Prostate gland (tissue), 2 donors: ENCODE measurements at regions not wholly inside any gene's neighbourhood (a gene's known extent, or its start where the extent isn't known, plus 50 kb on each side); places are given as distances from the start of the nearest gene placed in this dataset.

Experiments used
- DNase-seq: peaks from one replicate; pipeline ENCODE4 v3.0.0-alpha.2; 2019; ENCODE audit warnings: low spot score
- H3K27ac ChIP-seq, 2 donors: fragments of 200-600 bp; sonication (generic); 2 replicates each; pipeline ENCODE4 v1.5.1; 2017 to 2019
- H3K27me3 ChIP-seq: fragments of 200-600 bp; sonication (generic); replicated peaks from 2 replicates; pipeline ENCODE4 v1.5.1; 2019; ENCODE audit not compliant: insufficient read depth
- H3K36me3 ChIP-seq, 2 donors: fragments of 200-600 bp; sonication (generic); 1 replicate in 1 of 2; 2 replicates in 1 of 2; pipeline versions ENCODE4 v1.5.1 to v1.8.1; 2017 to 2019
- H3K4me1 ChIP-seq: fragments of 200-600 bp; sonication (generic); replicated peaks from 2 replicates; pipeline ENCODE4 v1.5.1; 2019
- H3K4me3 ChIP-seq, 2 donors: fragments of 200-600 bp; sonication (generic); 2 replicates each; pipeline ENCODE4 v1.5.1; 2017 to 2019
- H3K9me3 ChIP-seq: fragments of 200-600 bp; sonication (generic); 2 replicates; pipeline ENCODE4 v1.5.1; 2017
- CTCF ChIP-seq, 4 experiments: fragments of 200-600 bp in 2 of 4; fragments of 450-650 bp in 2 of 4; sonication (generic) in 2 of 4; IDR thresholded peaks; 1 replicate in 3 of 4; 2 replicates in 1 of 4; pipeline ENCODE4 v1.5.1; 2016 to 2019; ENCODE audit warnings: antibody characterized with exemption in 4 of 4, mild to moderate bottlenecking in 2 of 4, moderate library complexity in 2 of 4
- POLR2A ChIP-seq: fragments of 450-650 bp; IDR thresholded peaks from one replicate; pipeline ENCODE4 v1.6.1; 2016; ENCODE audit warnings: antibody characterized with exemption, mild to moderate bottlenecking
- POLR2AphosphoS5 ChIP-seq: sonication (generic); formaldehyde crosslinking; IDR thresholded peaks from one replicate; pipeline ENCODE4 v1.6.1; 2017; ENCODE audit warnings: antibody characterized with exemption
- WGBS: methylation state at CpG from one replicate; pipeline ENCODE4 v1.1.5; 2018; 5-methylcytosine and 5-hydroxymethylcytosine counted together
- intact Hi-C: fragments of 100-400 bp; cut with DNase I; formaldehyde crosslinking; loops from one replicate; pipeline ENCODE4 v1.14.2; 2022

GRCh38 chr9:84169240-84169639 lies 171.3 kb downstream of the SLC28A3 start:
- DNase-seq: no peak
- H3K4me3 ChIP-seq: no peak overlapping the region
- no peaks in the 10 kb centered on the region for H3K36me3 ChIP-seq
- no peak overlapping the region for H3K27ac ChIP-seq
- intact Hi-C loops: no loop called here
- H3K9me3 ChIP-seq: no peaks in the 10 kb centered on the region
- TF ChIP-seq POLR2A (no peak), CTCF (IDR thresholded peaks at IDR 0.05) (no peak), POLR2AphosphoS5 (no peak)
- H3K4me1 ChIP-seq: no peaks in the 10 kb centered on the region
- no peaks in the 10 kb centered on the region for H3K27me3 ChIP-seq

- intact Hi-C loops: loop anchor here (10.0 kb wide), 1 partner anchor 94 kb away; no protein-coding TSS in a partner anchor
- no peaks in the 10 kb centered on the region for H3K27me3 ChIP-seq
- WGBS: 45% methylated on average over 9 of the region's 9 CpGs
- H3K9me3 ChIP-seq: no peaks in the 10 kb centered on the region
- no peaks in the 10 kb centered on the region for H3K4me1 ChIP-seq
- H3K36me3 ChIP-seq: no peaks in the 10 kb centered on the region
- TF ChIP-seq POLR2A (no peak), POLR2AphosphoS5 (no peak), CTCF (IDR thresholded peaks at IDR 0.05) (no peak)
- no peak overlapping the region for H3K27ac ChIP-seq
- H3K4me3 ChIP-seq: no peak overlapping the region
- peak; percentile 18 for DNase-seq
These were observed 169.9 kb downstream of the SLC28A3 start for GRCh38 chr9:84170521-84171141.

GRCh38 chr9:84173961-84174360 lies 166.6 kb downstream of the SLC28A3 start:
- no peaks in the 10 kb centered on the region for H3K27me3 ChIP-seq
- 73% methylated on average over 2 of the region's 2 CpGs for whole genome bisulfite sequencing
- no peak overlapping the region for H3K27ac ChIP-seq
- intact Hi-C loops: loop anchor here (2.0 to 10.0 kb wide), 2 partner anchors 91 to 195 kb away; no protein-coding TSS in a partner anchor
- H3K36me3 ChIP-seq: no peaks in the 10 kb centered on the region
- H3K9me3 ChIP-seq: no peaks in the 10 kb centered on the region
- no peaks in the 10 kb centered on the region for H3K4me1 ChIP-seq
- DNase-seq: no peak
- H3K4me3 ChIP-seq: no peak overlapping the region
- no peak for TF ChIP-seq POLR2AphosphoS5
- TF ChIP-seq POLR2A: no peak
- no peak for TF ChIP-seq CTCF (IDR thresholded peaks at IDR 0.05)

GRCh38 chr9:84174486-84174885 lies 166.1 kb downstream of the SLC28A3 start:
- intact Hi-C loops: loop anchor here (10.0 kb wide), 1 partner anchor 90 kb away; no protein-coding TSS in a partner anchor

More at GRCh38 chr9:84174486-84174885, 166.1 kb downstream of the SLC28A3 start:
- Histone ChIP-seq H3K36me3 (no peaks in the 10 kb centered on the region), H3K4me1 (no peaks in the 10 kb centered on the region), H3K4me3 (no peak overlapping the region), H3K27ac (no peak overlapping the region), H3K27me3 (no peaks in the 10 kb centered on the region), H3K9me3 (no peaks in the 10 kb centered on the region)
- WGBS: 80% methylated on average over 1 of the region's 1 CpG
- no peak for TF ChIP-seq CTCF (IDR thresholded peaks at IDR 0.05)
- TF ChIP-seq POLR2A: no peak
- TF ChIP-seq POLR2AphosphoS5: no peak
- no peak for DNase-seq
